Activated CD4-positive, alpha-beta T cell treated with anti-CD3 and anti-CD28 coated beads, Interleukin-2, amount 50 U/mL, for 4 hours (primary cell): ENCODE measurements at regions not wholly inside any gene's neighbourhood (a gene's known extent, or its start where the extent isn't known, plus 50 kb on each side); places are given as distances from the start of the nearest gene placed in this dataset.

Experiments used
- DNase-seq, 2 experiments: peaks; one replicate each; pipeline ENCODE4 v3.0.0-alpha.2; 2020

DNA sequence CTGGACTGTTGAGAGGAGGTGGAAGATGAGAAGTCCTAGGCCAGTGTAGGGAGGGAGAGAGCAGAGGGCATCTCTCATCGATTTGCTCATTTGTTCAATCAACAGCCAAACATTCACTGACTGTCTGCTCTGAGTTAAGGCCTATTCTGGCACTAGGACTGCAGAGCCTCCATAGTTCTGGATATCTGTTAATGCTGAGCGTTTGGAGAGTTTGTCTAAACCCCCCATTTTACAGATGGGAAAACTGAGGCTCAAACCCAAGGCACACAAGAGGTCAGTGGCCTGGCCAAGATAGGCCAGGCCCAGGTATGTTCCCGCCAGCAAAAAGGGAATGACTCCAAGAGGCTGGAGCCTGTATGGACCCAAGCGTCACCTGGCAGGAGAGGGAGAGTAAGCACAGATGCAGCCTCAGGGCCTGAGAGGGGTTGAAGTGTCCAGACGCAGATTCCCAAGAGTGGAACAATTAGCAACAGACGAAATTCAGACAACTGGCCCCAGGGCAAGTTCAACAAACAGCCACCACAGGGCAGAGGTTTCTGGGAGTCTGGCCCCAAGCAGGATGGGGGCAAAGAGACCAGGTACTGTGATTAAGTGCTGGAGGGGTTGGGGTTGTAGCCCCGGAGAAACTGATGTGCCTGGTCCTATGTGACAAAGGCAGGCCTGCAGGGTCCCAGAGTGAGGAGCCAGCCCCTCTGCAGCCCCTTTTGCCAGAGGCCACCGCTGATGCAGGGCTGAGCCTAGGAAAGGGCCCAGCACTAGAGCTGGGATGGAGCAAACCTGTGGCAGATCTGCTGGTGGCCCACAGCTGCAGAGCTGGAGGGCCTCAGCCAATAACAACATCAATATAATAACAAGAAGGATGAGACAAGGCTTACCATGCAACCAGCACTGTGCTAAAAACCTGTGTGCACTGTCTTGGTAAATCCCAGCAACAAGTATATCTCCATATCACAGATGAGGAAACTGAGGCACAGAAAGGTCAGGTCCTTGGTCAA is 245.1 kb upstream of the TLE3 start:
- DNase-seq, result no peak

DNA sequence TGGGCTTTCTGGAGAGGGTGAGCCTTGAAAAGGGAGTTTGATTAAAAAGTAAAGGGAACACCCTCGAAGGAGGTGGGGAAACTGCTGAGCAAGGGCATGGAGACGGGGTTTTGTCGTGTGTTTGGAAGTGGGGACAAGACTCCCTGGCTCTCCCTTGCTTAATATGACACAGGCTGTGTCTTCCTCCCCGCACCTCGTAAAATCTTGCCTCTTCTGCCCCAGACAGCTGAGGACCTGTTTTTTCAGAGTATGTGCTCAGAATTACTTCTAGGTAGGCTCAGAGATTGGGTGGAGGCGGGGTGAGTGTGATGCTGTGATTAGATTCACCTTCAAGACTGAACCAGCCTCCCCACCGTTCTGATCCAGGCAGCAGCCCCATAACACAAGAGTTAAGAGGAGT is 244.4 kb upstream of the TLE3 start:
- DNase-seq, result no peak

GRCh38 chr15:70341566-70341965 is 243.8 kb upstream of the TLE3 start:
- DNase-seq, result no peak

DNA sequence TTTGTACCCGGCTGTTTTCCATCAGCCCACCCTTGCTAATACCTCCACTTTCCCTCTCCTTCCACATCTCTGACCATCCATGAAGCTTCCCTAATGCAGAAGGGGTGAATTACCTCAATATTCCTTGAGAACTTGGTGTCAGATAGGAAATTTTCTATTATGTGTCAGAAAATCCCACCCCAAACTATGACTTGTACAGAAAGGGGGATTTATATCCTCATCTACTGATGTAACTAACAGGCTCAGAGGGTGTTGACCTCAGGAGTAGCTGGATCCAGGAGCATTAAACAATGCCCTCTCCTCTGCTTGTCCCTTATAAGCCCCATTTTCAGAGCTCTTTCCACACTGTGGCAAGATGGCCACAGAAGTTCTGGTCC is 242.8 kb upstream of the TLE3 start:
- DNase-seq, result no peak

GRCh38 chr15:70339571-70340493 is 242.1 kb upstream of the TLE3 start:
- no peak for DNase-seq

DNA sequence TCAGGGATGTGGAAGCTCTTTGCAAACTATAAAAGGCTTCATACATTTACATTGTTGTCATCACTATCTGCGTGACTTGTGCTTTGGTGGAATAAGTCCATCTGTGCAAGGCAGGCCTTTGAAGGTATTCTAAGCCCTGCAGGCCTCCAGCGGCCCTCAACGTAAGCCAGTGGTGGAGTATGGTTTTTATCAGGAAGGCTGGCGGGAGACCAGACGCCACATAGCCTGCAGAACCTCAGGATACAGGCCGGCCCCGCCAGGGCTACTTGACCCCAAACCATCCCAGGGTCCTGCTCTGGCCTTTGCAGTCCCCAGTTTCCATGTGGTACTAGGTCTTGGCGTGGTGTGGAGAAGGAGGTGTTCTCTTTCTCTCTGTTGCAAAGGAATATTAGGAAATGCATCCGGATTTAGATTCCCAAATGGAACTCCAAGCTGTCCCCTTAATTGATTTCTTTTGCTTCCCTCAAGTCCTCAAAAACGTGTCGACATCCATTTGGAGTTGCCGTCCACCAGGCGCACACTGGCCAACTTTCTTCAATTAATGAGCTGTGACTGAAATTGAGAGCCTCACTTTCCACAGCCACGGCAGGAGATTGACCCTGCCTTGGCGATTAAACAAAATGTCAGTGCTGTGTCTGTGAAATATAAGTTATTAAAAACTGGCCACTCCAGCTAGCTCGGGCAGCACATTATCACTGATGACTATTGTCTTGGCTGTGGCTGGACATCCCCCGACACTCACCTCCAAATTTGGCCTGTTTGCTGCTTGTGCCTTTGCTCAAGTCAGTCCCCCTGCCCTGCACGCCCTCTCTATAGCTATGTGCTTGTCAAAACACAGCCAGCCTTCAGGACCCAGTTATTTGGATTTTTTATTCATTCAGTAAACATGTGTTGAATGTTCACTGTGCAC is 239.8 kb upstream of the TLE3 start:
- no peak for DNase-seq

- DNase-seq, result no peak
Observed at GRCh38 chr15:70336425-70337009, 238.8 kb upstream of the TLE3 start.

GRCh38 chr15:70334286-70334685 is 236.6 kb upstream of the TLE3 start:
- no peak for DNase-seq

GRCh38 chr15:70329179-70329578 is 231.5 kb upstream of the TLE3 start:
- no peak for DNase-seq

DNA sequence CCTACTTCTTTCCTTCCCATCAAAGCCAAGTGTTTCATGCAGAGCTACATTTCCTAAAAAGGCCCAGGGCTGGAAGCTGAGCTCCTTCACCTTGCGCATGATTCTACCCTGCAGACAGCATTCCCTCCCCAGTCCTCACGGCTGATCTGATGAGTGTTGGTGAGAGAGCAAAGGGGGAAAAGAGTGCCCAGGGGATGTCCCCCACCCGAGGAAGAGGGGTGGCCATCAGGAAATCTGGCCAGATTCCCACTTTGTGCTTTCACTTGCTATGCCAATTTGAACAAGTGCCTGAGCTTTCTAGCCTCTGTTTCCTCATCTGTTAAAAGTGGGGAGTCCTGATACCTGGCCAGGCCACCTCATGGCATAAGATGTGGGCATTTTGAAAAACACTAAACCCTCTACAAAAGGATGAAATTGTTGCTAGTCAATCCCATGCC is 231.0 kb upstream of the TLE3 start:
- DNase-seq, result no peak

GRCh38 chr15:70327856-70328678 is 230.3 kb upstream of the TLE3 start:
- DNase-seq, result no peak

GRCh38 chr15:70327328-70327855 is 229.7 kb upstream of the TLE3 start:
- no peak for DNase-seq

GRCh38 chr15:70324001-70324974 is 226.6 kb upstream of the TLE3 start:
- DNase-seq, result no peak

DNA sequence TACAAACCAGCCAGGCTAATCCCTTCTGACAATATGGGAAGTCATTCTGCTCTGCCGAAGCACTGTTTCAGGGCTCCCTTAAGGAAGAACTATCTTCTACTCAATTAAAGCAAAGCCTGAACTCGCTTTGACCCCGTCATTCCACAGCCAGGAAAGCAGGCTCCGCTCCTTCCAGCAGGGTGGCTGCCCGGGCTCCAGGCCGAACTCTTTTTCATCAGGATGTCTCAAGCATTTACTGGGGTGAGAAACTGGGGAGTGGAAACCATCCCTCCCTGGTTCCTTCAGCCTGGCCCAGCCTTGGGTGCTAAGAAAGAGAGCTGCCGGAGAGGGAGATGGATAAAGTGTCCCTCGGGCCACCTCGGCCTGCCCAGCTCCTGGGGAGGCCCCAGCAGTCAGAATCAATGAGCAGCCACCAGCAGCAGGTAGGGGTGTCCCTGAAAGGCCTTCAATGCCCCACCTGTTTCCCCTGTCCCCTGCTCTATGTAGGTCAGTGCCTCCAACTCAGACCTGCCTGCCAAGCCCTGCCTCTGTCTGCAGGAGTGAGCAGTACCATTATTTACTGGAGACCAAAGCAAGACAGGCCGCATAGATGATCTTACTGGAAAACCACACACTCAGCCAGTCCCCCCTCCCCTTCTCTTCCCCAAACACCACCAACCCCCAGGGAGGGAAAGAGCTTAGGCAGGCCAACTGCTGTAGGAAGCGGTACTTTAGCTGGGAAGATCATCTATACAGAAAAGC is 225.6 kb upstream of the TLE3 start:
- no peak for DNase-seq

- DNase-seq, result no peak
Observed at GRCh38 chr15:70322051-70322668, 224.4 kb upstream of the TLE3 start.

GRCh38 chr15:70321172-70321819 is 223.6 kb upstream of the TLE3 start:
- DNase-seq, result no peak

GRCh38 chr15:70320482-70320881 is 222.8 kb upstream of the TLE3 start:
- no peak for DNase-seq

DNA sequence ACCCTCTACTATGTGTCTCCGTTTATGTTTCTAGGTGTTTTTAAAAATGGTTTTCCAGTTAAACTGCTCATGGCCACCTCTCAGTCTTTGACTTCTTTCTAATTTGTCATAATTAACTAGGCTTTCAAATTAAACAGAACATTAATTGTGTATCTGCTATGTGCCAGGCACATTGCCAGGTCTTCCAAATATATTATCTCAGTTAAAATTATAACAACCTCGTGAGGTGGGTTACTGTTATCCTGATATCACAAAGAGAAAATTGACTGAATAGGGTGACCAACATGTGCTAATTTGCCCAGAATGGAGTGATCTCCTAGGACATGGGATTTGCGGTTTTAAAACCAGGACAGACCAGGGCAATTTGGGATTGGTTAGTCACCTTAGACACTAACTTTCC is 222.4 kb upstream of the TLE3 start:
- no peak for DNase-seq
